Osteoblast (primary cell): ENCODE measurements at regions not wholly inside any gene's neighbourhood (a gene's known extent, or its start where the extent isn't known, plus 50 kb on each side); places are given as distances from the start of the nearest gene placed in this dataset.

Source experiments
- DNase-seq: peaks from one replicate; pipeline ENCODE4 v3.0.0; 2011; ENCODE audit warnings: low spot score, mixed read lengths; ENCODE audit not compliant: insufficient read length; ENCODE audit errors: missing footprints
- H2AFZ ChIP-seq: 2 replicates; pipeline ENCODE4 v1.6.0; 2011; ENCODE audit warnings: mild to moderate bottlenecking, low read length
- H3K27ac ChIP-seq: 2 replicates; pipeline ENCODE4 v1.5.1; 2011; ENCODE audit warnings: mild to moderate bottlenecking, low read depth, low read length, moderate library complexity
- H3K27me3 ChIP-seq: 2 replicates; pipeline ENCODE4 v1.6.0; 2012; ENCODE audit warnings: mild to moderate bottlenecking, control low read depth, inconsistent platforms, low read length, moderate library complexity; ENCODE audit not compliant: insufficient read depth
- H3K36me3 ChIP-seq: 2 replicates; pipeline ENCODE4 v1.5.1; 2011; ENCODE audit warnings: mild to moderate bottlenecking, low read length, control low read depth, moderate library complexity; ENCODE audit not compliant: insufficient read depth
- H3K4me1 ChIP-seq: 2 replicates; pipeline ENCODE4 v1.5.1; 2011; ENCODE audit warnings: mild to moderate bottlenecking, low read length, control low read depth, moderate library complexity; ENCODE audit not compliant: insufficient read depth
- H3K4me2 ChIP-seq: 2 replicates; pipeline ENCODE4 v1.6.0; 2011; ENCODE audit warnings: mild to moderate bottlenecking, low read length; ENCODE audit not compliant: insufficient read depth
- H3K4me3 ChIP-seq: fragments of 200-600 bp; sonication (generic); 3 replicates; pipeline ENCODE4 v1.5.1; 2012; ENCODE audit warnings: mild to moderate bottlenecking, low read length, inconsistent platforms; ENCODE audit not compliant: insufficient read depth
- H3K79me2 ChIP-seq: 2 replicates; pipeline ENCODE4 v1.6.0; 2012; ENCODE audit warnings: mild to moderate bottlenecking, low read length, control low read depth, inconsistent platforms; ENCODE audit not compliant: insufficient read depth
- H3K9me3 ChIP-seq: 2 replicates; pipeline ENCODE4 v1.5.1; 2011; ENCODE audit warnings: low read depth, low read length, control low read depth
- H4K20me1 ChIP-seq: 2 replicates; pipeline ENCODE4 v1.6.0; 2012; ENCODE audit warnings: mild to moderate bottlenecking, low read length, control low read depth; ENCODE audit not compliant: insufficient read depth
- TF ChIP-seq, protein P1 (sequence below): IDR thresholded peaks from 2 replicates; pipeline ENCODE4 v1.5.1; 2011; ENCODE audit warnings: mild to moderate bottlenecking, low read depth, low read length, moderate library complexity; ENCODE audit errors: extremely low read depth

- Histone ChIP-seq H3K4me3 (no peak overlapping the region), H3K4me1 (no peaks in the 10 kb centered on the region), H3K27me3 (no peaks in the 10 kb centered on the region), H2AFZ (no peak overlapping the region), H3K36me3 (no peaks in the 10 kb centered on the region), H3K79me2 (no peaks in the 10 kb centered on the region), H3K4me2 (no peak overlapping the region), H3K9me3 (no peaks in the 10 kb centered on the region), H3K27ac (no peak overlapping the region), H4K20me1 (no peaks in the 10 kb centered on the region)
- TF ChIP-seq, protein P1, sequence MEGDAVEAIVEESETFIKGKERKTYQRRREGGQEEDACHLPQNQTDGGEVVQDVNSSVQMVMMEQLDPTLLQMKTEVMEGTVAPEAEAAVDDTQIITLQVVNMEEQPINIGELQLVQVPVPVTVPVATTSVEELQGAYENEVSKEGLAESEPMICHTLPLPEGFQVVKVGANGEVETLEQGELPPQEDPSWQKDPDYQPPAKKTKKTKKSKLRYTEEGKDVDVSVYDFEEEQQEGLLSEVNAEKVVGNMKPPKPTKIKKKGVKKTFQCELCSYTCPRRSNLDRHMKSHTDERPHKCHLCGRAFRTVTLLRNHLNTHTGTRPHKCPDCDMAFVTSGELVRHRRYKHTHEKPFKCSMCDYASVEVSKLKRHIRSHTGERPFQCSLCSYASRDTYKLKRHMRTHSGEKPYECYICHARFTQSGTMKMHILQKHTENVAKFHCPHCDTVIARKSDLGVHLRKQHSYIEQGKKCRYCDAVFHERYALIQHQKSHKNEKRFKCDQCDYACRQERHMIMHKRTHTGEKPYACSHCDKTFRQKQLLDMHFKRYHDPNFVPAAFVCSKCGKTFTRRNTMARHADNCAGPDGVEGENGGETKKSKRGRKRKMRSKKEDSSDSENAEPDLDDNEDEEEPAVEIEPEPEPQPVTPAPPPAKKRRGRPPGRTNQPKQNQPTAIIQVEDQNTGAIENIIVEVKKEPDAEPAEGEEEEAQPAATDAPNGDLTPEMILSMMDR: no peak
- DNase-seq: peak; percentile 34
These were observed 335.6 kb downstream of the CYRIA start for GRCh38 chr2:16330012-16330411.

GRCh38 chr2:16329421-16329820 lies 336.2 kb downstream of the CYRIA start:
- Histone ChIP-seq H3K4me2 (no peak overlapping the region), H3K27ac (no peak overlapping the region), H4K20me1 (no peaks in the 10 kb centered on the region), H3K4me1 (no peaks in the 10 kb centered on the region), H3K79me2 (no peaks in the 10 kb centered on the region), H3K4me3 (no peak overlapping the region), H3K9me3 (no peaks in the 10 kb centered on the region), H3K27me3 (no peaks in the 10 kb centered on the region), H2AFZ (no peak overlapping the region), H3K36me3 (no peaks in the 10 kb centered on the region)
- DNase-seq: no peak
- TF ChIP-seq, protein P1: no peak

- Histone ChIP-seq H3K4me1 (no peaks in the 10 kb centered on the region), H3K4me2 (no peak overlapping the region), H3K79me2 (no peaks in the 10 kb centered on the region), H4K20me1 (no peaks in the 10 kb centered on the region), H3K27me3 (no peaks in the 10 kb centered on the region), H3K4me3 (no peak overlapping the region), H3K36me3 (no peaks in the 10 kb centered on the region), H3K27ac (no peak overlapping the region), H3K9me3 (no peaks in the 10 kb centered on the region), H2AFZ (no peak overlapping the region)
- DNase-seq: peak; percentile 22
- TF ChIP-seq, protein P1: no peak
These were observed 337.0 kb downstream of the CYRIA start for GRCh38 chr2:16328521-16329190.

DNA sequence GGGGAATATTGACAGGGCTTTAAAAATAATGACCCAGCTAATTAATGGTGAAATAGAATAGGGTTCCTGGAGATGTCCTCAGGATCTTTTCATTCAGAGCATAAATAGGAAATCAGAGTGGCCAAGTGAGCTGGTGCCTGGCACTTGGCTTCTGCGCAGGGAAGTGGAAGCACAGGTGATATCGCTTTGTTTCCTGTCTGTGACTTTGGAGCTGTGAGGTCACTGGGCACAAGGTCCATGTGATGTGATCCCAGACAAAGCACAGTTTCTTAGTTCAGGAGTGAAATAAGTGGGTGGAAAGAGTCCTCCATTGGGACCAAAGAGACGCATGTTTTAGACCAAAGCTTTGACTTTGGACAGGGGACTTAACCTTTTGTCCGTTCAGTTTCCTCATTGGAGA lies 338.3 kb downstream of the CYRIA start:
- H3K4me2 ChIP-seq: no peak overlapping the region
- no peaks in the 10 kb centered on the region for H3K79me2 ChIP-seq
- H2AFZ ChIP-seq: no peak overlapping the region
- no peaks in the 10 kb centered on the region for H3K36me3 ChIP-seq
- peak; percentile 23 for DNase-seq
- no peak overlapping the region for H3K27ac ChIP-seq
- H3K4me1 ChIP-seq: no peaks in the 10 kb centered on the region
- no peak overlapping the region for H3K4me3 ChIP-seq
- H3K27me3 ChIP-seq: no peaks in the 10 kb centered on the region
- TF ChIP-seq, protein P1: no peak
- H4K20me1 ChIP-seq: no peaks in the 10 kb centered on the region
- no peaks in the 10 kb centered on the region for H3K9me3 ChIP-seq
